ENCODE measurements at regions not wholly inside any gene's neighbourhood (a gene's known extent, or its start where the extent isn't known, plus 50 kb on each side); places are given as distances from the start of the nearest gene placed in this dataset.

- Mint-ChIP-seq H3K36me3 (ENCODE audit: low read depth) (no peaks in the 10 kb centered on the region), H3K9me3 (no peaks in the 10 kb centered on the region), H3K27ac (no peak overlapping the region), H3K4me1 (ENCODE audit: low read depth) (no peaks in the 10 kb centered on the region), H3K4me3 (no peak overlapping the region), H3K27me3 (ENCODE audit: low read depth) (peaks cover 2% of the 10 kb centered on the region)
- no peak for DNase-seq (ENCODE audit: low spot score)
These were observed 226.0 kb downstream of the SNAPC1 start for GRCh38 chr14:61988240-61988639.

GRCh38 chr14:61992139-61992538 lies 229.9 kb downstream of the SNAPC1 start:
- no peak overlapping the region for H3K4me3 Mint-ChIP-seq
- H3K4me1 Mint-ChIP-seq (ENCODE audit: low read depth), result no peaks in the 10 kb centered on the region
- H3K27me3 Mint-ChIP-seq (ENCODE audit: low read depth), result peaks cover 4% of the 10 kb centered on the region
- no peaks in the 10 kb centered on the region for H3K9me3 Mint-ChIP-seq
- no peaks in the 10 kb centered on the region for H3K36me3 Mint-ChIP-seq (ENCODE audit: low read depth)
- H3K27ac Mint-ChIP-seq, result no peak overlapping the region
- DNase-seq (ENCODE audit: low spot score), result no peak

GRCh38 chr14:61992926-61993325 lies 230.7 kb downstream of the SNAPC1 start:
- no peak overlapping the region for H3K27ac Mint-ChIP-seq

GRCh38 chr14:61994589-61994988 lies 232.4 kb downstream of the SNAPC1 start:
- peaks cover 2% of the 10 kb centered on the region for H3K27me3 Mint-ChIP-seq (ENCODE audit: low read depth)

More at GRCh38 chr14:61992926-61993325, 230.7 kb downstream of the SNAPC1 start:
- Mint-ChIP-seq H3K27me3 (ENCODE audit: low read depth) (peaks cover 3% of the 10 kb centered on the region), H3K4me1 (ENCODE audit: low read depth) (no peaks in the 10 kb centered on the region), H3K4me3 (no peak overlapping the region), H3K9me3 (no peaks in the 10 kb centered on the region), H3K36me3 (ENCODE audit: low read depth) (no peaks in the 10 kb centered on the region)
- DNase-seq (ENCODE audit: low spot score), result no peak

GRCh38 chr14:61996753-61997152 lies 234.5 kb downstream of the SNAPC1 start:
- Mint-ChIP-seq H3K4me3 (no peak overlapping the region), H3K4me1 (ENCODE audit: low read depth) (no peaks in the 10 kb centered on the region), H3K36me3 (ENCODE audit: low read depth) (no peaks in the 10 kb centered on the region), H3K9me3 (no peaks in the 10 kb centered on the region), H3K27ac (no peak overlapping the region), H3K27me3 (ENCODE audit: low read depth) (peaks cover 2% of the 10 kb centered on the region)
- no peak for DNase-seq (ENCODE audit: low spot score)

More at GRCh38 chr14:61994589-61994988, 232.4 kb downstream of the SNAPC1 start:
- H3K27ac Mint-ChIP-seq, result no peak overlapping the region
- H3K36me3 Mint-ChIP-seq (ENCODE audit: low read depth), result no peaks in the 10 kb centered on the region
- DNase-seq (ENCODE audit: low spot score), result no peak
- H3K9me3 Mint-ChIP-seq, result no peaks in the 10 kb centered on the region
- H3K4me1 Mint-ChIP-seq (ENCODE audit: low read depth), result no peaks in the 10 kb centered on the region
- H3K4me3 Mint-ChIP-seq, result no peak overlapping the region

- no peaks in the 10 kb centered on the region for H3K36me3 Mint-ChIP-seq (ENCODE audit: low read depth)
- H3K4me3 Mint-ChIP-seq, result no peak overlapping the region
- no peaks in the 10 kb centered on the region for H3K9me3 Mint-ChIP-seq
- DNase-seq (ENCODE audit: low spot score), result no peak
- H3K27me3 Mint-ChIP-seq (ENCODE audit: low read depth), result peaks cover 2% of the 10 kb centered on the region
- H3K27ac Mint-ChIP-seq, result no peak overlapping the region
- no peaks in the 10 kb centered on the region for H3K4me1 Mint-ChIP-seq (ENCODE audit: low read depth)
These were observed 234.9 kb downstream of the SNAPC1 start for GRCh38 chr14:61997161-61997560.

- Mint-ChIP-seq H3K36me3 (ENCODE audit: low read depth) (no peaks in the 10 kb centered on the region), H3K27me3 (ENCODE audit: low read depth) (no peaks in the 10 kb centered on the region), H3K9me3 (no peaks in the 10 kb centered on the region), H3K27ac (no peak overlapping the region), H3K4me1 (ENCODE audit: low read depth) (no peaks in the 10 kb centered on the region), H3K4me3 (no peak overlapping the region)
- DNase-seq (ENCODE audit: low spot score), result no peak
These were observed 239.7 kb downstream of the SNAPC1 start for GRCh38 chr14:62001963-62002362.

- H3K9me3 Mint-ChIP-seq, result no peaks in the 10 kb centered on the region
- DNase-seq (ENCODE audit: low spot score), result no peak
- H3K4me1 Mint-ChIP-seq (ENCODE audit: low read depth), result no peaks in the 10 kb centered on the region
- no peak overlapping the region for H3K4me3 Mint-ChIP-seq
- no peaks in the 10 kb centered on the region for H3K36me3 Mint-ChIP-seq (ENCODE audit: low read depth)
- H3K27ac Mint-ChIP-seq, result no peak overlapping the region
- H3K27me3 Mint-ChIP-seq (ENCODE audit: low read depth), result no peaks in the 10 kb centered on the region
These were observed 240.4 kb downstream of the SNAPC1 start for GRCh38 chr14:62002642-62003041.

- no peak overlapping the region for H3K27ac Mint-ChIP-seq
- DNase-seq (ENCODE audit: low spot score), result no peak
- no peaks in the 10 kb centered on the region for H3K9me3 Mint-ChIP-seq
- H3K36me3 Mint-ChIP-seq (ENCODE audit: low read depth), result no peaks in the 10 kb centered on the region
- H3K27me3 Mint-ChIP-seq (ENCODE audit: low read depth), result peaks cover 2% of the 10 kb centered on the region
- no peaks in the 10 kb centered on the region for H3K4me1 Mint-ChIP-seq (ENCODE audit: low read depth)
- no peak overlapping the region for H3K4me3 Mint-ChIP-seq
These were observed 241.5 kb downstream of the SNAPC1 start for GRCh38 chr14:62003701-62004100.

GRCh38 chr14:62006116-62006731 lies 244.0 kb downstream of the SNAPC1 start:
- Mint-ChIP-seq H3K4me3 (no peak overlapping the region), H3K4me1 (ENCODE audit: low read depth) (no peaks in the 10 kb centered on the region), H3K36me3 (ENCODE audit: low read depth) (no peaks in the 10 kb centered on the region), H3K27ac (no peak overlapping the region), H3K27me3 (ENCODE audit: low read depth) (peaks cover 4% of the 10 kb centered on the region), H3K9me3 (no peaks in the 10 kb centered on the region)
- no peak for DNase-seq (ENCODE audit: low spot score)

GRCh38 chr14:62015243-62015642 lies 253.0 kb downstream of the SNAPC1 start:
- H3K27me3 Mint-ChIP-seq (ENCODE audit: low read depth), result peaks cover 2% of the 10 kb centered on the region
- no peaks in the 10 kb centered on the region for H3K9me3 Mint-ChIP-seq
- H3K4me1 Mint-ChIP-seq (ENCODE audit: low read depth), result no peaks in the 10 kb centered on the region
- no peak for DNase-seq (ENCODE audit: low spot score)
- H3K36me3 Mint-ChIP-seq (ENCODE audit: low read depth), result no peaks in the 10 kb centered on the region
- H3K4me3 Mint-ChIP-seq, result no peak overlapping the region
- H3K27ac Mint-ChIP-seq, result no peak overlapping the region

- peaks cover 2% of the 10 kb centered on the region for H3K27me3 Mint-ChIP-seq (ENCODE audit: low read depth)
- H3K27ac Mint-ChIP-seq, result no peak overlapping the region
- H3K36me3 Mint-ChIP-seq (ENCODE audit: low read depth), result no peaks in the 10 kb centered on the region
- no peak for DNase-seq (ENCODE audit: low spot score)
- H3K9me3 Mint-ChIP-seq, result no peaks in the 10 kb centered on the region
- no peak overlapping the region for H3K4me3 Mint-ChIP-seq
- no peaks in the 10 kb centered on the region for H3K4me1 Mint-ChIP-seq (ENCODE audit: low read depth)
These were observed 253.7 kb downstream of the SNAPC1 start for GRCh38 chr14:62015945-62016344.

- Mint-ChIP-seq H3K36me3 (ENCODE audit: low read depth) (no peaks in the 10 kb centered on the region), H3K27ac (no peak overlapping the region), H3K27me3 (ENCODE audit: low read depth) (peaks cover 4% of the 10 kb centered on the region), H3K4me3 (no peak overlapping the region), H3K9me3 (no peaks in the 10 kb centered on the region), H3K4me1 (ENCODE audit: low read depth) (no peaks in the 10 kb centered on the region)
- no peak for DNase-seq (ENCODE audit: low spot score)
These were observed 255.5 kb downstream of the SNAPC1 start for GRCh38 chr14:62017651-62018230.

GRCh38 chr14:62018606-62019005 lies 256.4 kb downstream of the SNAPC1 start:
- H3K27ac Mint-ChIP-seq, result no peak overlapping the region
- H3K9me3 Mint-ChIP-seq, result no peaks in the 10 kb centered on the region

GRCh38 chr14:62027958-62028357 lies 265.7 kb downstream of the SNAPC1 start:
- Mint-ChIP-seq H3K4me1 (ENCODE audit: low read depth) (no peaks in the 10 kb centered on the region), H3K9me3 (peaks cover 4% of the 10 kb centered on the region), H3K4me3 (no peak overlapping the region), H3K27me3 (ENCODE audit: low read depth) (peaks cover 5% of the 10 kb centered on the region), H3K27ac (no peak overlapping the region), H3K36me3 (ENCODE audit: low read depth) (no peaks in the 10 kb centered on the region)
- DNase-seq (ENCODE audit: low spot score), result no peak

More at GRCh38 chr14:62018606-62019005, 256.4 kb downstream of the SNAPC1 start:
- Mint-ChIP-seq H3K27me3 (ENCODE audit: low read depth) (peaks cover 7% of the 10 kb centered on the region), H3K4me1 (ENCODE audit: low read depth) (no peaks in the 10 kb centered on the region), H3K36me3 (ENCODE audit: low read depth) (no peaks in the 10 kb centered on the region), H3K4me3 (no peak overlapping the region)
- no peak for DNase-seq (ENCODE audit: low spot score)

Data from T-helper 2 cell treated with Interferon-gamma antibody and Interleukin-4, amounts not matched to agents 5 μg/mL and 100 μg/mL, for 36 hours (primary cell).